ENCODE measurements at regions not wholly inside any gene's neighbourhood (a gene's known extent, or its start where the extent isn't known, plus 50 kb on each side); places are given as distances from the start of the nearest gene placed in this dataset.

DNA sequence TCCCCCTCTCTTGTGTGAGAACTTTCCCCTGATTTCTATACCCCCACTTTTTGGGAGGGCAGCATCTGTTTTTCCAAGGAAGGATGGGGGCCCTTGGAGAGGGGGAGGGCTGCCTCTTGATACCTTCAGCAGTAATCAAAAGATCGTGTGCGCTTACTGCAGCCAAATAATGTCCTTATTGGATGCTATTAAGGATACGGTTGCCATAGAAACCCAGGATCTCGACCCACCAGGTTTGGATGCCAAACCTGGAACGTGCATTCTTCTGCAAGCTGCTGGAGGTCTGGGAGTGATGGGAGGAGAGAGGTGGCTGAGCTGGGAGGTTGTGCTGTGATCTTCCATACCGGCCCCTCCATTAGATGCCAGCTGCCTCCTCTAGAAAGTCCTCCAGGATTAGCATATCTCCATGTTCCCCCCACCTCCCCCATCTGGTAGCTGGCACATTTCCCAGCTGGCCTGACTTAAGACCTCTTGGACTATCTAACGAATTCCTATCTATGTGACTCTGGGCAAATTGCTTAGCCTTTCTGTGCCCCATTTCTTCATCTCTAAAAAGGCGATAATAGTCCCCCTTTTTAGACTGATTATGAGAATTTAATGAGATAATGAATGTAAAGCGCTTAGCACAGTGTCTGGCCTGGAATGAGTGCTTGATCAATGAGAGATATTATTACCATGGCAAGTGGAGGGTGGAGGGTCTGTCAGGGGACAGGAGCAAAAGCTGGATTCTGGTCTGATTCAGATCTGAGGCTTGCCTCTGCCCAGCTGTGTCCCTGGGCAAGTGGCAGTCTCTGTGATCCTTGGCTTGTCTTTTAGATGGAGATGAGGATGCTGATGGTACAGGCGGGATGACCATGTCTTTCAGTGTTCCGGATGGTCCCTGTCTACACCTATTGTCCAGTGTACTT is 78.5 kb upstream of the PCBD1 start:
- no peak for DNase-seq (ENCODE audit: low spot score)

DNA sequence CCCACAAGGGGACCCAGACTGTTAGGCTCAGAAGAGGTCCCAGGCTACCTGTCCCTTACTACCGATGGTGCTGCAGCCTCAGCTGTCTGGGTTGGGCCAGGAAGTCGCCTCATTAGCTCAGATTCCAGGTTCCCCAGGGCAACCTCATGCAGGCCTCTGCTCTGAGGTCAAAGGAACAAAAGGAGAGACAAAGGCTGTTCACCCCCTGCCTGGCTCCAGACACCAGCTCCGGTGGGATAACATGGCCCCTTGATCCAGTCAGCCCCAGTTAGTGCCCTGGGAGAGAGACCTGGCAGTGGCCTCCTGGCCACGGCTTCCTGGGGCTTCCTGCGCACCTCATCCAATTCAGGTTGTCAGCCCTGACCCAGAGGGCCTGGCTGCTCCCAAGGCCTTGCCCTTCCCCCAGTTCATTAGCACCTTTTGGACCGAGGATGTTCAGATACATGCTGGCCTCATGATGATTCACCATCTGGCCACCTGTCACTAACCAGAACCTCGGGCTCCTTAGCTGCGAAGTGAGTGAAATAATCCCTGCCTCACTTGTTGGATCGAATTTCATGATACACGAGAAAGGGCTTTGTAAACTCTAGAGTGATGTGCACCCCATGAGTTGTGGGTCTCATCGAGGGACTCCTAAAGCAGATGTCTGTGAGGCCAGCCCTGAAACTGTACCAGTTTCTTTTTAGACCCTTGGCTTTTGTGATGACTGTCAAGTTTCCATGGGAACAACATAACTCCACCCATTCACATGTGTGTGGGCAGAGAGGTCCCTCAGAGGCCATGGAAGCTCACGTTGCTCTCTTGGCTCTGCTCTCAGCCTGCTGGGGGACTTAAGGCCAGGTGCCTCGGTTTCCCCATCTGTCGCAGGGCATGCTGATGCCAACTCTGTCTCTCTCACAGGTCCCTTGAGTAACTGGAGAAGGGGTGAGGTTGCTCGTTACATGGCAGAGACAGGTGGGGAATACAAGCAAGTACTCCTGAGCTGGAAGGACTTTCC is 79.5 kb upstream of the PCBD1 start:
- no peak for DNase-seq (ENCODE audit: low spot score)

DNA sequence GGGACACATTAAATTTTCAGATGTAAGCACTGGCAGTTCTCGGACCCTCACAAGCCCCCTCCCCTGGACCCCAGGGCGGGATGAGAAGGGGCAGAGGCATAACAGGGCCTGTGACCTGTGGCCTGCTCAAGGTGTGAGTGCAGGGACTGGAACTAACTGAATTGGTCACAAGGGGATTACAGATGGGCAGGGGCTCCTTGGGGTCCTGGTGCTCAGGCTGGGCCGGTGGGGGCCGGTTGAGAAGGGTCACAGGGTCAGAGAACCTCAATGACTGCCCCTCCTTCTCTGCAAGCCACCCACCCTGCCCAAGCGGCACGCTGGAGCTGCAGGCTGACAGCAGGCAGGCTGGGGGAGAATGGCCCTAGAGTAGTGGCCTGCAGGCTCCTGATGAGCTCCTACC is 80.8 kb upstream of the PCBD1 start:
- no peak for DNase-seq (ENCODE audit: low spot score)

DNA sequence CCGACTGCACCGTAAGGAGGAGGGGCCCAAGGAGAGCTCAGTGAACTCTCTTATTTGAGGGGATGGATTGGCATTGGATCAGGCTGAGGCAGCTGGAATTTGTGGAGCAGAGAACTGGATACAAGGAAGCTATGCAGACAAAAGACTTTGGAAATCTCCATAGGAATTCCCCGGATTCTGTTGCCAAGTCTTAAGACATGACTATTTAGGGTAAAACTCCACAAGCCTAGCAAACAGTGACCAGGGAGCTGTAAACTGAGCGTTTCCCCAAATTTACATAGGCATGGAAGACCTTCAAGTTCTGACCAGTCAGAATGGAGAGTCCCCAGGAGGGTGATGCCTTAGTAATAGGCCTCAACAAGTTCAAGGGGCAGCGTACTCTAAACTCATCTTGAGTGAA is 82.5 kb upstream of the PCBD1 start:
- no peak for DNase-seq (ENCODE audit: low spot score)

DNA sequence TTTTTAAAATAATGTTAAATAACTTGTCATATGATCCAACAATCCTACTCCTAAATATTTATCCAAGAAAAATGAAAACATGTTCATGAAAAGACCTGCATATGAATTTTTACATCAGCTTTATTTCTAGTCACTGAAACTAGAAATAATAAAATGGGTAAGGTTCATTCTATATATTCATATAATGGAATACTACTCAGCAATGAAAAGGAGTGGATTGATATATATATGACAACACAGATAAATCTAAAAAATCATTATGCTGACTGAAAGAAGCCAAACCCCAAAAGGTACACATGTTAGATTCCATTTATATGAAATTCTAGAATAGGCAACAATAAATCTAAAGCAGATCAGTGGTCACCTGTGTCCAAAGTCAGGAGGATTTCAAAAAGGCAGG is 84.9 kb upstream of the PCBD1 start:
- no peak for DNase-seq (ENCODE audit: low spot score)

DNA sequence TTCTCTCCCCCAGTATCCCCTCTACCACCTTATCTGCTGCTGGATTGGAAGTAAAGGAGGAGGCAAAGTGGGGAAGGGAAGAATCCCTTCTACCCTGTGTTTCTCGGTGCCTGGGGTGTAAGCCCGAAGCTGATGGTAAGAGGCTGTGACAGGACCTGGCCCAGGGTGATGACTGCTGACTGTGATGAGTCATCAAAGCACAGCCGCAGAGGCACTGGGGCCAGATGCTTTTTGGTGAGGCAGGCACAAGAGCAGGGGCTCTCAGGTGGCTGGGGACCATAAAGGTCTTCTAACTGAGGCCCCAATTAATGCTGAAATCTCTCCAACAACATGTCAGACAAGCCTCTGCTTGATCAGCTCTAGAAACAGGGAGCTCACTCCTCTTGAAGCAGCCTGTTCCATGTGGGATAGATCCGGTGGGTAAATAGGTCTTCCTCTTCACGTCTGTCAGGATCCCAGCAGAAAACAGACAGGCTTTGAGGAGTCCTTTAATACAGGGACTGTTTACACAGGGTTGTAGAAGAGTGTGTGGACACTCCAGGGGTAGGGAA is 86.1 kb upstream of the PCBD1 start:
- DNase-seq (ENCODE audit: low spot score), result peak; percentile 53

DNA sequence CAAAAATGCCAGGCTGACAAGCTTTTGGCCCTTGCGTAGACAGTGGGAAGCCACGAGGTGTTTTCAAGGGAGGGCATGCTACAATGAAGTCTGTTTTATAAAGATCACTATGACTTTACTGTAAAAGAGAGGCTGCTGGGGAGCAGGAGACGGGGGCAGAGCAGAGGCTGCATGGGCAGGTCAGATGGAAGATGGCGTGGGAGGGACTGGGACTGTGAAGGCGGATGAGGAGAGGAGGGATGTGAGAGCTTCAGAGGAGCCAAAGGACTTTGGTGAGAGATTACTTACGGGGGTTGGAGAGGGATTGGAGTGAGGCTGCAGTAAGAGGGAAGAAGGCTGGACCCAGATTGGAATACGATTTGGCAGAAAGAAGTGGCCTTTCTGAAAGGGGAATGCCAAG is 86.6 kb upstream of the PCBD1 start:
- DNase-seq (ENCODE audit: low spot score), result no peak

DNA sequence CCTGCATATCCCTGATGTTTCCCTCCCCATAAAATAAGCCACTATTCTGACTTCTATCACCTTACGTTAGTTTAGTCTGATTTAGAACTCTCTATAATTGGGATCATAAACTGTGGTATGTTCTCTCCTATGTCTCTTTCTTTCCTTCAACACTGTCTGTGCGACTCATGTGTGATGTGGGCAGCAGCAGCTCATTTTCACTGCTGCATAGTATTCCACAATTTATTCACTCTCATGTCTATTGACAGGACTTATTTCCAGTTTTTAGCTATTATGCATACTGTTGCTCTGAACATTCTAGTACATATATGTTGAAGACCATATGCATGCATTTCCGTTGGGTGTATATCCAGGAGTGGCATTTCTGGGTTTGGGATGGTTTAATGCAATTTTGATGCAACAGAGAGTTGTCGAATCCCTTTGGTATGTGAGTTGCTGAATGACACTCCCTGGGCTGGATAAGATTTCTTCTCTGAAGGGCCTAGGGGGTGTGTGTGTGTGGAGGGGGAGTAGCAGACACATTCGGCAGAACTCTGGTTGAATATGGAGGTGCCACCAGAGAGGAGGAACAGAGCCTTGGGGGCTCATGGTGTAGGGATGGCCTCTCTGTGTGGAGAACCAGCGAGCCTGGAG is 87.8 kb upstream of the PCBD1 start:
- no peak for DNase-seq (ENCODE audit: low spot score)

DNA sequence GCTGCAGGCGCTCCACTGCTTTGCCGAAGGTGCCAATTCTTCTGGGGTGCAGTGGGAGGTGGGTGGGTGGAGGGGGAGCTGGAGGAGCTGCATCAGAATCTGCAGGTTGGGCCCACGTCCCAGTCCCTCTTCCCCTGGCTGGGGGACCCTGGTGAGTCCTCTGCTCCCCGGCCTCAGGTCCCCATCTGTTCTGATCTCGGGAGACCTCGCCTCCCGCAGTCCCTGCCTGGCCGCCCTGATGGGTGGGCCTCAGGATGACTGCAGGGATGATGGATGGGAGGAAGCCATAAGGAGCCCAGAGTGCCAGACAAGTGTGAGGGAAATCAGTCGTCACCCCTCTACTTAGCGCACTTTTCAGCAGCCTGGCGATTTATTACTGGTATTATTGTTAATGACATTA is 89.3 kb upstream of the PCBD1 start:
- DNase-seq (ENCODE audit: low spot score), result no peak

DNA sequence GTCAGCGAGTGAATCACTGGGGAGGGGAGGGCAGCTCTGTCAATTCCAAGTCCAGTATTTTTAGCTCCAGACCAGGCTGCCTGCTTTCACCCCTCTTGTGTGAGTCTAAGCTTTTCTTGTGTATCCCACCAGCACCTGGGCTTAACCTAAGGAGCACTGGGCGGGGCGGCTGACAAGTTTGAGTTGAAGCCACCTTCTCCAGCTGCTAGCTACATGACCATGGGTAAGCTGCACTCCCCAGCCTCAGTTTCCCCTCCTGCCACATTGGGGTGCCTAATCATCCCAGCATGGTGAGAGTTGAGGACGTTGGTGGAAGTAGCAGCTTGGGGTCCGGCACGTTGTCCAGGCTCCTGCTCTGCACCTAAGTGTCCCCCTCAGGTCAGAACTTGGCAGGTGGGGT is 89.8 kb upstream of the PCBD1 start:
- no peak for DNase-seq (ENCODE audit: low spot score)

DNA sequence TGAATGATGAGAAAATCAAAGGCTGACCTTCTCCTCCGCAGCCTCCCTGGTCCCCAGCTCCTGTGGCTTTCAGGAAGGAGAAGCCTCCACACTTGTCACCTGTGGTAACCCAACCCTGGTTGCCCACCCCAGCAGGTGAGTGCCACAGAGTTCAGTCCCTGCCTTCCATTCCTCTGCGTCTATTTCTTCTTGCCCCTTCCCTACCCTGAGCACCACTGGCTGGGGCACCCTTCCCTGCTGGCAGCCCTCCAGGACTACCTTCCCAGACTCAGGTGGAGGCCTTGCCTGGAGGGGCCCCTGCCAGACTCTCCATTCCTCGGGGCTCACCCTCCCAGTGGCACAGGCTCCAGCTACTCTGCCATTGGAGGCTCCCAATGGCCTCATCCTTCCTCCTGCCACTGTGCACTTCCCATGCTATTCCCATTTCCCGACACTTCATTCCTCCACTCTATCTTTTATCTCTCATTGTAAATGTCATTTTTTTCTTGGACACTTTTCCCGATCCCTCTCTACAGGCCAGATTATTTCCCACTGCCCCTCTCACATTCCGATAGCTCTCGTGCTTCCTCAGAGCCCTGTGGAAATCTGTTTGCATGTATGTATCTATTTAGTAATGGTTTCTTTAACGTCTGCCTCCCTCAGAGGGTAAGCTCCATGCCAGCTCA is 90.6 kb upstream of the PCBD1 start:
- DNase-seq (ENCODE audit: low spot score), result no peak

DNA sequence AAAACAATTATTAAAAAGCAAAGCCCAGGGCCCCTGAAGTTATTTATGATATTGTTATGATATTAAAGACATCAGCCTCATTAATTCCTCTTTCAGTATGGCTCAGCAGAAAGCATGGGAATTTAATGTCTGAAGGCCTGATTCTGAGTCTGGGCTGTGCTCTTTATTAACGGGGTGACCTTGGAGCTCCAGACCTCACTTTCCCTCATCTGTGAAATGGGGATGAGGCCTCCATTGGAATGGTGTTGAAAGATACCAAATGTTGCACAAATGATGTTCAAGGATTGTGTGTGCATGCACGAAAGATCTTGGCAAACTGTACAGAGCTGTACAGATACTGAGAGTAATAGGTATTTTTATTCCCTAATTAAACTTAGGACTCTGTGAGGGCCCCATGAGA is 92.3 kb upstream of the PCBD1 start:
- DNase-seq (ENCODE audit: low spot score), result no peak

DNA sequence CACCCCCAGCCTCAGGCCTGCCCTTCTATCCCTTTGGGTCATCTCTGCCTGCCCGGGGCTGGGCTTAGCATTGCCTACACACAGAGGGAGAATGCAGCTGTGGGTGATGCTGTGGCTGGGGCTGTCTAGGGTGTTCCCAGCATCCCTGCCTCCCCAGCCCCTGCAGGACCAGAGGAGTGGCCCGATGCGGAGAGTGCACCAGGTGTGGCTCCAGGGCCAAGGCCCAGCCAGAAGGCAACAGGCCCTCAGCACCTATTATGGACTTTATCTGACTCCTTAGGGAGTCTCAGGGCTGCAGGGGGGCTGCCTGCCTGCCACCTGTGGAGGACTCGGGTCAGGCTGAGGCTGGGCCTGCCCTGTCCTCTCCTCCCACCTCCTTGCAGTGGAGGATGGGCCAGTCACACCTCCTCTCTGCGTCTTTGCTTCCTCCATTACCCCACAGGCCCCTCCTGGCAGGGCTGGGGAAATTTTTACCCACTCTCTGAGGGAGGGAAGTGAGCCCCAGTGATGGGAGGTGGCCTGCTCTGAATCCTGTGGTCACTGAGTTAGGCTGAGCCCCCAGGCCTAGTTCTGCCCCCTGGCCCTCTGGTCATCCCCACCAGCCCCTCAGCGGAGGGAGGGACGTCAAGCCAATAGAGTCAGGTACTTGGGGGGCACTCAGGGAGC is 92.9 kb upstream of the PCBD1 start:
- DNase-seq (ENCODE audit: low spot score), result no peak

DNA sequence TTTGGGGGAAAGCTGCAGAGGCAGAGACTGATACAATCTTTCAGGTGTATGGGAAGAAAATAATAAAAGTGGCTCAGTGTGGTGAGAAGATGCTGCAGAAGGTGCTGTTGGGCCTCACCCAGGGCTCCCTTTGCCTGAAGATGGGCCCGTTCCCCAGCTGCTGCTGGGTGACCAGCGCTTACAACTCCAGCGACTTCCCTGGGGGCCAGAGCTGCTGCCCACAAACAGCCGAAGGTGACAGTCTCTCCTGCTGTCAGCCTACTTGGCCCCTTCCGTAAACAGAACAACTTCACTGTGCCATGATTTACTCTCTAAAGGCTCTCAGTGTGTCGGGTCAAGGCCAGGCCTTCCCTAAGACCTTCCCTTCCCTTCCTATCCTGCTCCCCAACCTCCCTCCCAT is 93.6 kb upstream of the PCBD1 start:
- no peak for DNase-seq (ENCODE audit: low spot score)

DNA sequence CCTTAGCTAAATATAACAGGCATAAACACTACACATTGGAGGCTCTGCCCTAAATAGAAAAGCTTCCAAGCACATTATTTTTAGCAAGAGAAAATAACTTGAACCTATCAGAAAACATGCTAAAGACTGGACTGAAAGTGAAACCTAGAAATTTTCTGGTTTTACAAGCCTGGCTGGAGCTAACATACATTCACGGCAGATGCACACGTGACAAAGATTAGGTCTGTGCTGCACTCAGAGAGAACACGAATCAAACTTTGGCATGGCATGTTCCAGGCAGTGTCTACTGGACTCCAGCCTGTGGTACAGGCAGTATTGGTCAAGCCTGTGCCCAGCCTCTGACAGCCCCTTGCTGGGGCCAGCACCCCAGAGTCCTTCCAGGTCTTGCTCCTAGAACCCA is 94.1 kb upstream of the PCBD1 start:
- no peak for DNase-seq (ENCODE audit: low spot score)

DNA sequence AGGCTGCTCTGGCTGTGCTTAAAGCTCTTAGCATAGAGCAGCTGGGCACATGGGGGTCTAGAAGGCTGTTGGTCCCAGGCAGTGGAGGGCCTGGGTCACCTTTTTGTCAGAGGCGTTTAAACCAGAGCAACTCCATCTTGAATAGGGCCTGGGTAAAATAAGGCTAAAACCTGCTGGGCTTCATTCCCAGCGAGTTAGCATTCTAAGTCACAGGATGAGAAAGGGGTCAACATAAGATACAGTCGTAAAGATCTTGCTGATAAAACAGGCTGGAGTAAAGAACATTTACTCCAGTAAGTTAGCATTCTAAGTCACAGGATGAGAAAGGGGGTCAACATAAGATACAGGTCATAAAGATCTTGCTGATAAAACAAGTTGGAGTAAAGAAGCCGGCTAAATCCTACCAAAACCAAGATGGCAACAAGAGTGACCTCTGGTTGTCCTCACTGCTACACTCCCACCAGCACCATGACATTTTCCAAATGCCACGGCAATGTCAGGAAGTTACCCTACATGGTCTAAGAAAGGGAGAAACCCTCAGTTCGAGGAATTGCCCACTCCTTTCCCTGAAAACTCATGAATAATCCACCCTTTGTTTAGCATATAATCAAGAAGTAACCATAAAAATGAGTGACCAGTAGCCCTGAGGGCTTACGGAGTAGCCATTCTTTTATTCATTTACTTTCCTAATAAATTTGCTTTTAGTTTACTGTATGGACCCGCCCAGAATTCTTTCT is 96.8 kb upstream of the PCBD1 start:
- DNase-seq (ENCODE audit: low spot score), result no peak

DNA sequence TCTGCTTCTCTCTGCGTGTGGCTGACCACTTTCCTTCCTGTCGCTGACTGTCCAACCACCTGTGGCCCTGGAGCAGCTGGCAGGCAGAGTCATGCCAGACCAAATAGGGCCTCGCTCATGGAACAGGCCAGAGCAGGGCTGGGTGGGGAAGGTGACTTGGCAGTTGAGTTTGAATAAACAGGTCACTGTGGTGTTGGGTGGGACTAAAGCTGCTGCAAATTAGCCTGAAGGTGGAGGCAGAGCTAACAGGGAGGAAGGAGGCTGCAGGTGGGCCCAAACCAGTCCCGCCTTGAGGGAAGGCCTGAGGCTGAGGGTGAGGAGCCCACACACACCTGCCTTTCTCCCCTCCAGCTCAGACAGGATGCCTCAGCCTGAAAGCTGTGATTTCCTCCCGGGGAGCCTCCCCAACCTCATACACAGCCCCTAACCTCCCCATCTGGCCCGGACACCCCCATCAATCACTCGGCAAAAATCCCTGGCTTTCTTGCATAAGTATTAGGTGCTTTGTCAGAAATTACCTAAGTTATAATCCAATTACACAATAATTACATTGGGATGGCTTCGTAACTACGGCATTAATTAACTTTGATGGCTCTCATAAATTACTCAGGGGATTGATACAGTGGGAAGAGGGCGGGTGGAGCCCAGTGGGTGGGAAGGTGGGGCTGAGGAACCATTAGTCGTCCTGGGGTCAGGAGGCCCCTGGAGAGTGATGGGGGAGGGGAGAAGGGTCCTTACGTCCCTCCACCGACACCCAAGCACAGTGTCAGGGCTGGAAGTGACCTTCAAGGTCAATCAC is 97.7 kb upstream of the PCBD1 start:
- no peak for DNase-seq (ENCODE audit: low spot score)

DNA sequence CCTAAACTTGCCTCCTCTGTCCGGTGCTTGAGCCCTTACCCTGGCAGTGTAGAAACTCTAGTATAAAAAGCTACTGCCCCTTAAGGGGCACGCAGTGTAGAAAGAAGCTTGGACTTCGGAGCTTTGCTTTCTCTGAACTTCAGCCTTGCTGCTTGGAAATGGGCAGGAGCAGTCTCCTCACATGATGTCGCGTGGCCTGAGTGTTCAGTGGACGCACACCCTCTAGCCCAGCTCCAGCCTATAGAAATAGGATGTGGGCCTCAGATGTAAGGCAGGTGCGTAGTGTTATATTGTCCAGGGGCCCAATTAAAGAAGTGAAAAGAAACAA is 98.2 kb upstream of the PCBD1 start:
- no peak for DNase-seq (ENCODE audit: low spot score)

DNA sequence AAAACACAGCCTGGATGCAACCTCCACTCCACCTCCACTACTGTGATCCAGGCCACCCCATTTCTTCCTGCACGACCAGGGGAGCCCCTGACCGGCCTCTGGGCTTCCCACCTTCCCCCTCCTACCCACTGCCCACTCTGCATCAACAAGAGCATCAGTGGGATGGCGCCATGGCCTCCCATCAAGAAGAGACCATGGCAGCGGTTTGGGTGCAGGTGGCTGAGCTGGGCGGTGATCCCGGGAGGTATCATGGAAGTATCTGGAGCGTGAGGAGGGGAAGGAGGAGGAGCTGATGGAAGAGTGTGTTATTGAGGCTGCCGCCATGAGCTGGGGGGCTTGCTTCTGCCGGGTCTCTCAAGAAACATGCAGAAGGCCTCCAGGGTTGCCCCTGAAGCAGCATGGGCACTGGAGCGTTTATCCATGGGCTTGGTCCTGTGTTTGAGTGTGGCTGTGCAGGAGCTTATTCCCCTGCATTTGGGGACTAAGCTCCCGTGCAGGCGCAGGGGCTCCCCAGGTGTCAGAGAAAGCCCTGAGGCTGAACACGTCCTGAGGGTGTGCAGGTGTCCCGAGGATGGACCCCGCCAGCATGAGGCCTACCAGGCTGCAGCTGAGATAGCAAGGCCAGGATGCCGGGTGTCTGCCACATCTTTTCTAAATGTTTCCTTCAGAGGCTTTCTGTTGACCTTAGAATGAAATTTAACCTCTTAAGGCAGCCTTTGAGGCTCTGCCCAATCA is 99.2 kb upstream of the PCBD1 start:
- DNase-seq (ENCODE audit: low spot score), result no peak
